HS-27A (cell line): ENCODE measurements at regions not wholly inside any gene's neighbourhood (a gene's known extent, or its start where the extent isn't known, plus 50 kb on each side); places are given as distances from the start of the nearest gene placed in this dataset.

ENCODE experiments used
- DNase-seq: peaks from one replicate; pipeline ENCODE4 v3.0.0-alpha.2; 2012; ENCODE audit warnings: low read depth, missing footprints

GRCh38 chr18:45227001-45227742, 388.1 kb upstream of the SLC14A2 start:
- no peak for DNase-seq

GRCh38 chr18:45228796-45229388, 386.4 kb upstream of the SLC14A2 start:
- no peak for DNase-seq

GRCh38 chr18:45231617-45232016, 383.7 kb upstream of the SLC14A2 start:
- no peak for DNase-seq

- DNase-seq = no peak
Observed at GRCh38 chr18:45232061-45232460, 383.2 kb upstream of the SLC14A2 start.

GRCh38 chr18:45236676-45237075, 378.6 kb upstream of the SLC14A2 start:
- DNase-seq = no peak

- no peak for DNase-seq
Observed at GRCh38 chr18:45237343-45238098, 377.8 kb upstream of the SLC14A2 start.

DNA sequence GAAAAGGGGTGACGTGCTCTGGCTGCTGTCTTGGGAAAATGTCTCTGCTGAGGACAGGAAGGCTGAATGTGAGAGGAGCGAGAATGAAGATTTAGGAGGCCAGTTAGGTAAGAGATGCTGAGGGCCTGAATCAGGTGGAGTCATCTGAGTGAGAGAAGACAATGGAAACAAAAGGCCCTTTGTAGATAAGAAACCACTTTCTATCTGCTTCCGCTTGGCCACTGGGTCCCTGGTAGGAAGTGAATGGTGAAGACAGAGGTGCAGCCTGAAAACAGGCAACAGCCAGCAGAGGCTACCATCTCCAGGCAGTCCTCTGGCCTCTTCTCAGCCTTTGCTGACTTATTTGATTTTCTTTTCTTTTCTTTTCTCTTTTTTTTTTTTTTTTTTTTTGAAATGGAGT, 374.0 kb upstream of the SLC14A2 start:
- DNase-seq = no peak

GRCh38 chr18:45241982-45242565, 373.2 kb upstream of the SLC14A2 start:
- DNase-seq = no peak

DNA sequence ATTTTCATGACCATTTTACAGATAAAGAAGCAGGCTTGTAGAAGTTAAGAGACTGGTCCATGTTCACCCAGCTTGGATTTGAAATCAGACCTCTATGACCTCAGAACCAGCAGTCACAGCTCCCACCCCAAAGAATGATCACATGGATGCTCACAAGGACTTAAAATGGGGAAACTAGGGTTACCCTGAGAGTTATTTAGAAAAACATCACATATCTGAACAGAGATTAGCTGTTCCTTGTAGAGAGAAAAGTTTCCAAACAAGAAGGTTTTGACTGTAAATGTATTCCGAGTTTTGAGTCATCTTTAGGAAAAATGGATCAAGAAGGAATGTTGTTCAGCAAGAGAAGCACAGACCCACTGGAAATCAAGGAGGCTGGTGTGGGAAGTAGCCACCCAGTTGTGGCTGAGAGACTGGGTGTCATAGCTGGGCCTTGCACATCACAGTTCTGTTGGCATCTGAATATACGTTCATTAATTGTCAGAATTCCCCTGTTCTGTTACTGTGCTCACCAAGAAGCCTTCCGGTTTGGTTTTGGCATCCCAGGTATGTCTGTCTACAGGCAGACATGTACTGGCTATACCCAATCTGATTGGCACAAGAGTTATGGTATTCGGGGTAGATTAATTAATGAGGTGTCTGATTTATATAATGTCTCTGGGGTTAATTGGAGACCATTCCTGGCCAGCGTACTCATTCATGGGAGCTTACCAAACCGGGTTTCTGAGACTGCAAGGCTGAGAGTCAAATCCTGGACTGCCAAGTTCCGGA, 371.8 kb upstream of the SLC14A2 start:
- DNase-seq = no peak

DNA sequence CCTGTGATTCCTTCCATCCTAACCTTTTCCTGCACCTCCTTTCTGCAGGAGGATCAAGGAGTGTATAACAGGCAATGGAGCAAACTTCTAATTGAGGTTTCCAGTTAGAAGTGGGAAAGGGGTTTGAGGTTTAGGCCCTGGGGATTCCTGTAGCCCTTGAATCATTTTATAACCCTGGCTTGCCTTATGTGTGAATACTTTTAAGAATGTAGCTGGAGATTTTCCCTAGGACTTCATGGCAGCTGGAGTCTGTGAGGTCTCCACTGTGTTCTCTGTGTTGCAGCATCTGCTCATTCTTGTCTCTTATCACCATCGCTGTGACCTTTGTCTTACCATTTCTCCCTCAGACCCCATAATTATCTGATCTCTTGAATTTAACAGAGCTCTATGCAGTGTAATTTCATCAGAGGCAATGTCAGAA, 370.2 kb upstream of the SLC14A2 start:
- no peak for DNase-seq

DNA sequence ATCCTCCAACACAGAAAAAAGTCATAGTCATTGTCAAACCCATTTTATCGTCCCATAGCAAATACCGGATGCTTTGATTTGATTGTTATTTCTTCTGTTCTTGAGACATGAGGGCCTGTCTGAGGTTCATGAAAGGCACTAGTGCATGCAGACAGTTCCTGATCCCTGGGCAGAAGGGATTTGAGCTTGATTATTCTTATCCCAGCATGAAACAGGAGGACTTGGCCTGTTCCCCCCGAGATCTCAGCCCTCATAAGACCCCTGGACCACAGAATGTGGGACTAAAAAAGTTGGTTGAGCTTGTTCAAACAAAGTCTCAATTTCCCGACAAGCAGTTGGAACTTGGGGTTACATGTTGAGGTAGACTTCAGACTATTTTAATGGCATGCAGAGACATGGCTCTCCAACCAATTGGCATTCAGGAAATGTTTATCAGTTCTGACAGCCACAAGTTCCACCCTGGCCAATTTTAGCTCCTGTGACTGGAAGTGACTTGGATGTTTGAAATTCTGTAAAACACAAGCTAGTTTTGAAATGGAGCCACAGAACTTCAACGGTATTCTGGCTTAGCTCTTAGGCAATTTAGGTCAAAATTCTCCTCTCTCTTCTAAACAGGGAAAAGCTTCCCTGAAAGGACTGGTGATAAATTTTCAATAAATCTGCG, 366.9 kb upstream of the SLC14A2 start:
- peak; percentile 42 for DNase-seq

DNA sequence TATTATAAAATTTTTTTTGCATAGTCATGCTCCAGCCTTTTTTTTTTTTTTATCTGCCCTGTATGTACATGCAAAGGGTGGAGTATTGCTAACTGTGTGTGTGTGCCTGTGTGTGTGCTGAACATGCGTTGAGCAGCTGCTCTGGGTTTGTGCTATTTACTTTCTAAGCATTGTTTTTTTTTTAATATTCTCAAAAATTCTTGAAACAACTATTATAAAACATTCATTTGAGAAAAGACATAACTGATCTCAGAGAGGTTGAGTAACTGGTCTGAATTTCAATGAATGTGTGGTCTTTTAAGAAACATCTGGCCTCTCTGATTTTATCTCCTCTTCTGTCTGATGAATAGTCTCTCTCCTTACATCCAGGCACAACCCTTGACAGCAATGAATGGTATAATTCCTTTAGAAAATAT, 366.0 kb upstream of the SLC14A2 start:
- DNase-seq = no peak

GRCh38 chr18:45250479-45250878, 364.8 kb upstream of the SLC14A2 start:
- DNase-seq = no peak

GRCh38 chr18:45251236-45251635, 364.0 kb upstream of the SLC14A2 start:
- no peak for DNase-seq

DNA sequence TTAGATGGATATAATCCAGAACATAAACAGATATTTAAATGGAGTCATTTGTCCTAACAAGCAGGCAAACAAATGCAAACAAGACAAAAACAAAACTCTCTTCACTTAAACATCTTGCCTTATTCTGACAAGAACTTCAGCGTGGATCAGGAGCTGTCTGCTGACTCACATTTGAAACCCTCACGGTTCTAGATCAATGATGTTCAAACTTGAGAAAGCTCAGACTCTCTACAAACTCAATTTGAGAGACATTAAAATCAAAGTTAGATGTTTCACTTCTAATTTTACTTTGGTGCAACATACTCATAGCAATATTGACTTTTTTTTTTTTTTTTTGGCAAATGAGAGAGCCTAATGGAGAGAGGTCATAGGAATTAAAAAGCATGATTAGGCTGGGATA, 362.8 kb upstream of the SLC14A2 start:
- no peak for DNase-seq

DNA sequence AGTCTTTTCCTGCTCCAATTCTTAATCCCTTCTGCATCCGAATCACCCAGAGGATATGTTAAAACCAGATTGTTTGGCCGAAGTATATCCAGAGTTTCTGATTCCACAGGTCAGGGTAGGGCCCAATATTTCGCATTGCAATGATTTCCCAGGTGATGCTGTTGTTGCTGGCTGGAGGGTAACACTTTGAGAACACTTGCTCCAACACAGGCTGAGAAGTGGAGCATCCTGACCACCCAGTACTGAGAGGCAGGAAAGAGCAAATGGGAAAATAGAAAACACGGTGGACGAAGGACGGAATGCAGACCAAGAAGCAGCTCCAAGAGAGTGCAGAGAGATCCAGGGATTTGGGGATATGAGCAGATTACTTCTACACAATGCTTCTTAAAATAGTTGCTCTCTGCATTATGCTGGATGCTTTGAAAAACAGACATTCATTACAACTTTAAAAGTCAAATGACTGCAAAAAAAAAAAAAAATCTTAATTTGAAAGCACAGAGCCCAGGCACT, 362.2 kb upstream of the SLC14A2 start:
- no peak for DNase-seq

DNA sequence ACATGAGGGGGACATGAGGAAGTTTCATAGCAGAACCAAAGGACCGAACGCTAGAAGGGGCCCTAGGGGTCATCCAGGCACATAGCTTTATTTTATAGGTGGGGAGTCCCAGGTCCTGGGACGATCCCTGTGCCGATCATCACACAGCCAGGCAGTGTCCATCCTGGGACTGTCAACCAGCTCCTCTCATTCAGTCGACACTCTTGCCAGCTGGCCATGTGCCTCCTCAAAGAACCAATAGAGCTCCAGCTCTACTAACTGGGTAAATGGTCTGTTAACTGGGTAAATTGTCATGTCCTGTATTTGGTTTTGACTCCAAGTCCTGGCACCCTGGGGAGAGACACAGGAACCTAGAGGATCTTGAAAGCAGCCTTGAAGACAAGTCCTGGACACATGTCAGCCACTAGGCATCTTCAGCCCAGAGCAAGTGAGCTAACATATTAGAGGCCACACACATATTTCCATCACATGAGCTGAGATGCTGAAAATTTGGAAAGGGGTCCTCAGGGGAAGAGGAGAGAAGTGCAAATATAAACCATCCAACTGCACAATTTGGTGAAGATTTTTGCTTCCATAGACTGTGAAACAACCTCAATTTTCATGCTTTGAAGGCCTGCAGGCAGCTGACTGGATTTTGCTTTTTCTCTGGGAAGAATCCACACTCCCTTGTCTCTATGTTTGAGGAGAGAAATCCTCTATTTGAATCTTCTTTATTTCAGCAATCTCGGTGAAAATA, 361.1 kb upstream of the SLC14A2 start:
- no peak for DNase-seq

GRCh38 chr18:45254709-45255082, 360.6 kb upstream of the SLC14A2 start:
- no peak for DNase-seq

- DNase-seq = peak; percentile 83
Observed at GRCh38 chr18:45255197-45255890, 359.9 kb upstream of the SLC14A2 start.

DNA sequence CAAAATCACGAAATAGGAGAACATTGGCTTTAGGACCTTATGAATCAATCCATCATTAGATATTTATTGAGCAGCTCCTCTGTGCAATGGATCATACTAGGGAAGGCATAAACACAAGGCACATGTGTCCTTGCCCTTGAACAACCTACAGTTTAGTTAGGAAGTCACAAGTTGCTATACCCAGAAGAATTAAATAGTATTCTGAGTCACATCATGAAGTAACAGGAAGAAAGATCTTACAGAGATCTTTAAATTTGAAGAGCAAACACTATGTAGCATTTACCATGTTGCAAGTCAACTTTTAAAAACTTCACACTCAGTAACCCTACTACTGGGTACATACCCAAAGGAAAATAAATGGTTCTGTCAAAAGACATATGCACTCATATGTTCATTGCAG, 355.2 kb upstream of the SLC14A2 start:
- DNase-seq = no peak
